ENCODE measurements at regions not wholly inside any gene's neighbourhood (a gene's known extent, or its start where the extent isn't known, plus 50 kb on each side); places are given as distances from the start of the nearest gene placed in this dataset.

DNA sequence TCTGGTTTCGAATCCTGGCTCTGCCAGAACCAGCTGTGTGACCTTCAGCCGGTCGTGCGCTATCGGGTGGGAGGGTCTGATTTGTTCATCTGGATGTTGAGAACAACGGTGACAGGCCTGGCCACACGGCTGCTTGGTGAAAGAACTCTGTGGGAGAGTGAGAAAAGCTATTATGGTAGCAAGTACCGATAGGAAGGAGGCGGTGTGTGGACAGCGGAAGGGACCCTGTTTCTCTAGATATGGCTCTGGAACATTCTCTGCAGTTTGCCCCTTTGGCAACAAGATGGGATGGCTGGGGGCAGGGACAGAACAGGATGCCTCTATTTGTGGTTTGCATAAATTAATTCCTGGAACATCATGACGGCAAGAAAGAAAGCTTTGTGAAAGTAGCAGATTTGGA is 347.3 kb downstream of the AACS start:
- no peak for TF ChIP-seq POLR2A (IDR thresholded peaks at IDR 0.05)
- TF ChIP-seq, protein P1, sequence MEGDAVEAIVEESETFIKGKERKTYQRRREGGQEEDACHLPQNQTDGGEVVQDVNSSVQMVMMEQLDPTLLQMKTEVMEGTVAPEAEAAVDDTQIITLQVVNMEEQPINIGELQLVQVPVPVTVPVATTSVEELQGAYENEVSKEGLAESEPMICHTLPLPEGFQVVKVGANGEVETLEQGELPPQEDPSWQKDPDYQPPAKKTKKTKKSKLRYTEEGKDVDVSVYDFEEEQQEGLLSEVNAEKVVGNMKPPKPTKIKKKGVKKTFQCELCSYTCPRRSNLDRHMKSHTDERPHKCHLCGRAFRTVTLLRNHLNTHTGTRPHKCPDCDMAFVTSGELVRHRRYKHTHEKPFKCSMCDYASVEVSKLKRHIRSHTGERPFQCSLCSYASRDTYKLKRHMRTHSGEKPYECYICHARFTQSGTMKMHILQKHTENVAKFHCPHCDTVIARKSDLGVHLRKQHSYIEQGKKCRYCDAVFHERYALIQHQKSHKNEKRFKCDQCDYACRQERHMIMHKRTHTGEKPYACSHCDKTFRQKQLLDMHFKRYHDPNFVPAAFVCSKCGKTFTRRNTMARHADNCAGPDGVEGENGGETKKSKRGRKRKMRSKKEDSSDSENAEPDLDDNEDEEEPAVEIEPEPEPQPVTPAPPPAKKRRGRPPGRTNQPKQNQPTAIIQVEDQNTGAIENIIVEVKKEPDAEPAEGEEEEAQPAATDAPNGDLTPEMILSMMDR (IDR thresholded peaks at IDR 0.05) = no peak
- 75 to 95% methylated on average over 3 to 11 of the region's 11 CpGs for whole genome bisulfite sequencing, 2 donors

DNA sequence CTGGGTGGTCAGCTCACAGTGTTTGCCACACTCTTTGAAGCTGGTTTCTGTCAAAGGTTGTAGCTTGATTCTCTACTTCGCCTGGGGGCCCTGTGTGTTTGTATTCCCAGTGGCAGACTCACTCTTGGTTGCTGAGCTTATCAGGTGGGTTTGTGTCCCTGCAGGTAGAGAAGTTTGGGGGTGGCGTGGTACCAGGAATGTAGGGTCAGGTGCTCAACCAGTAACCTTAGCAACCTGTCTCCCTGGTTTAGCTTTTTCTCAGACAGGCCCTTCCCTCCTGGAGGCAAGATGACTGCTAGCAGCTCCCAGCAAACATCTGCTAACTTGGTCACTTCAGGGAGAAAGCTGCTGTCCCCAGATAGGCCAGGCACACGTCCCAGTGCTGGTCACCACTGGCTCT is 352.2 kb downstream of the AACS start:
- 40 to 78% methylated on average over 1 to 2 of the region's 3 CpGs for whole genome bisulfite sequencing, 2 donors
- no peaks in the 10 kb centered on the region for H3K36me3 ChIP-seq
- H3K4me1 ChIP-seq = no peaks in the 10 kb centered on the region
- DNase-seq = no peak
- H3K9me3 ChIP-seq = peaks cover 0 to 17% (median 0%) of the 10 kb centered on the region in 3 donors
- intact Hi-C loops (cut with DNase I) = no loop called here
- no peak overlapping the region for H3K4me3 ChIP-seq
- H3K27me3 ChIP-seq = no peaks in the 10 kb centered on the region
- H3K27ac ChIP-seq = no peak overlapping the region
- no peak for TF ChIP-seq POLR2A (IDR thresholded peaks at IDR 0.05)
- TF ChIP-seq, protein P1 (IDR thresholded peaks at IDR 0.05) = no peak

More for the DNA sequence above, 347.3 kb downstream of the AACS start:
- no peaks in the 10 kb centered on the region for H3K9me3 ChIP-seq
- H3K4me3 ChIP-seq = no peak overlapping the region
- H3K27me3 ChIP-seq = no peaks in the 10 kb centered on the region
- no peak for DNase-seq
- intact Hi-C loops (cut with DNase I) = no loop called here
- no peaks in the 10 kb centered on the region for H3K4me1 ChIP-seq
- H3K36me3 ChIP-seq = no peaks in the 10 kb centered on the region
- H3K27ac ChIP-seq = no peak overlapping the region

DNA sequence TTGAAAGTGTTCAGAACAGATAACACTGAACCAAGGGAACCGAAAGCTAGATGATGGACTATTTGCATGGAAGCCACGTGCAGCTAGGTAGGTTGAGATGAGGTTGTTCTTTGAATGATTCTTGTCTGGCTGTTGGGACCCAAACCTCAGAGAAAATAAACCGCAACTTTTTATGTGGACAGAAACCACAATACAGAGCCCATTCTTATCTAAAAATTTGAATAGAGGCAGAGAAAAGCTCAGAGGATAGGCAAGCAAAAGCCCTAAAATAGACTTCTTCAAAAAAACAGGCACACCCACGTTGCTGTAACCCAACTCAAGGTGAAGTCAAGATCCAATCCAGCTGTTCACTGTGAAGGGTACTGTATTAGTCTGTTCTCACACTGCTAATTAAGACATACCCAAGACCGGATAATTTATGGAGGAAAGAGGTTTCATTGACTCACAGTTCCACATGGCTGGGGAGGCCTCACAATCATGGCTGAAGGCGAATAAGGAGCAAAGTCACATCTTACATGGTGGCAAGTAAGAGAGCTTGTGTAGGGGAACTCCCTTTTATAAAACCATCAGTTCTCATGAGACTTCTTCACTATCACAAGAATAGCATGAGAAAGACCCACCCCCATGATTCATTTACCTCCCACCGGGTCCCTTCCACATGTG is 353.8 kb downstream of the AACS start:
- no peak for TF ChIP-seq POLR2A (IDR thresholded peaks at IDR 0.05)
- DNase-seq = no peak
- Histone ChIP-seq H3K4me3 (no peak overlapping the region), H3K27ac (no peak overlapping the region), H3K9me3 (peaks cover 0 to 17% (median 0%) of the 10 kb centered on the region in 3 donors), H3K36me3 (no peaks in the 10 kb centered on the region), H3K4me1 (no peaks in the 10 kb centered on the region), H3K27me3 (no peaks in the 10 kb centered on the region)
- intact Hi-C loops (cut with DNase I) = no loop called here
- 60 to 72% methylated on average over 7 of the region's 7 CpGs for WGBS, 2 donors

DNA sequence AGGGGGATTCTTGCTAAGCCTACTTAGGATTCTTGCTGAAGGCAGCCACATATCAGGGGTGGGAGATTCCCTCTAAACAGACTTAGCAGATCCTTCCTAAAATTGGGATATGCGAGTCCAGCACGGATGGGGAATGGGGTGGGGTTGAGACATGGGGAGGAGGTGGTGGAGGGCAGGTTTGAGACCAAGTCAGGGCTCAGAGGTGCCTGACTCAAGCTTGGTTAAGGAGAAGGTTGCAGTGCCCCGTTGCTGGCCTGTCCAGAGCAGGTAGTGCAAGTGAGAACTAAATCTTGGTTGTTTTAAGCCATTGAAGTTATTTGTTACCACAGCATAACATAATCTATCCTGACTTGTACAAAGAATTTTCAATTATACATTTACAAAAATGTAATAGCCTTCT is 359.7 kb downstream of the AACS start:
- Histone ChIP-seq H3K4me1 (no peaks in the 10 kb centered on the region), H3K27ac (no peak overlapping the region), H3K27me3 (no peaks in the 10 kb centered on the region), H3K4me3 (no peak overlapping the region), H3K9me3 (peaks cover 0 to 12% (median 0%) of the 10 kb centered on the region in 3 donors), H3K36me3 (no peaks in the 10 kb centered on the region)
- intact Hi-C loops (cut with DNase I) = no loop called here
- TF ChIP-seq POLR2A (IDR thresholded peaks at IDR 0.05) = no peak
- TF ChIP-seq, protein P1 (IDR thresholded peaks at IDR 0.05) = no peak
- DNase-seq = no peak
- 56 to 65% methylated on average over 3 of the region's 3 CpGs for WGBS, 2 donors

DNA sequence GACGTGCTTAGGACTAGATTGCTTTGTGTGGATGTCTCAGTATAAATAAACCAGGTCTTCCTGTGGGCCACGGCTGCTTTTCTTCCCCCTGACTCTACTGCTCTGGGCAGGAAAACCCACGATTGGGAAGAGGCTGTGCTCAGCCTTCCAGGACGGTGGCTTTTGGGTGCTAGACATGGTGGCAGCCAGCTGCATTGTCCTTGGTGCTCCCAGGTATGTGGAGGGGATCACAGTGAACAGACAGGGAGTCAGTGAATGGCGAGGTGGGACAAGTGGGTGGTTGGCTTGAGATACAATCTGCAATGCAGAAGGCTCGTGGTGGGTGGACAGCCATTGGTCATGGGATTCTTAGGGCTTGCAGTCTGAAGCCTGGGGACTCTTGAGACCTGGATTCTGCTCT is 366.3 kb downstream of the AACS start:
- Histone ChIP-seq H3K9me3 (no peaks in the 10 kb centered on the region), H3K36me3 (no peaks in the 10 kb centered on the region), H3K4me1 (no peaks in the 10 kb centered on the region), H3K27ac (no peak overlapping the region), H3K27me3 (no peaks in the 10 kb centered on the region), H3K4me3 (no peak overlapping the region)
- 47 to 66% methylated on average over 5 to 6 of the region's 6 CpGs for WGBS, 2 donors
- no peak for DNase-seq
- intact Hi-C loops (cut with DNase I) = no loop called here
- TF ChIP-seq, protein P1 (IDR thresholded peaks at IDR 0.05) = no peak
- TF ChIP-seq POLR2A (IDR thresholded peaks at IDR 0.05) = no peak

DNA sequence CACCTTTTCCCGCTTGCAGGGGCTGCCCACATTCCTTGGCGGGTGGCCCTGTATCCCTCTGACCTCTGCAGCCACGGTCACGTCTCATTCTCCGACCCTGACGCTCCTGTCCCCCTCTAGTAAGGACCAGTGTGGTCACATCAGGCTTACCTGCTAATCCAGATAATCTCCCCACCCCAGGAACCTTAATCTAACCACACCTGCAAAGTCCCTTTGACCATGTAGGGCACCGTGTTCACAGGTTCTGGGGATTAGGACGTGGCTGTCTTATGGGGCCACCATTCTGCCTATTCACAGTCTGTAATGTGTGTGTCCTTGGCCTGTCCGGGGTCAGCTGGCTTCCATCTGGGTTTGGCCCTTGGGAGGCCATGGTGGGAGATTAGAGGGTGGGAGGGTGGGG is 368.9 kb downstream of the AACS start:
- DNase-seq = no peak
- H3K4me3 ChIP-seq = no peak overlapping the region
- H3K27ac ChIP-seq = no peak overlapping the region
- H3K27me3 ChIP-seq = no peaks in the 10 kb centered on the region
- TF ChIP-seq, protein P1 (IDR thresholded peaks at IDR 0.05) = no peak
- TF ChIP-seq POLR2A (IDR thresholded peaks at IDR 0.05) = no peak
- intact Hi-C loops (cut with DNase I) = no loop called here
- 91 to 92% methylated on average over 6 to 7 of the region's 9 CpGs for WGBS, 2 donors
- H3K9me3 ChIP-seq = no peaks in the 10 kb centered on the region
- H3K36me3 ChIP-seq = no peaks in the 10 kb centered on the region
- no peaks in the 10 kb centered on the region for H3K4me1 ChIP-seq
